Suprapubic skin (tissue), 4 donors: ENCODE measurements at regions not wholly inside any gene's neighbourhood (a gene's known extent, or its start where the extent isn't known, plus 50 kb on each side); places are given as distances from the start of the nearest gene placed in this dataset.

Source experiments
- EP300 ChIP-seq: sonication (generic); formaldehyde crosslinking; IDR thresholded peaks from one replicate; pipeline ENCODE4 v1.6.1; 2017; ENCODE audit warnings: antibody characterized with exemption
- POLR2A ChIP-seq, 2 donors: fragments of 450-650 bp; IDR thresholded peaks; one replicate each; pipeline ENCODE4 v1.6.1; 2017; ENCODE audit warnings: antibody characterized with exemption in 2 of 2, mild to moderate bottlenecking in 2 of 2, moderate library complexity in 2 of 2
- POLR2AphosphoS5 ChIP-seq, 3 donors: sonication (generic); formaldehyde crosslinking; IDR thresholded peaks; one replicate each; pipeline ENCODE4 v1.6.1; 2017; ENCODE audit warnings: antibody characterized with exemption in 3 of 3
- TF ChIP-seq, protein P1 (sequence below), 2 donors: fragments of 200-600 bp in 1 of 2; fragments of 450-650 bp in 1 of 2; sonication (generic) in 1 of 2; IDR thresholded peaks; one replicate each; pipeline ENCODE4 v1.5.1; 2016 to 2019; ENCODE audit warnings: antibody characterized with exemption in 2 of 2, mild to moderate bottlenecking in 1 of 2, moderate library complexity in 1 of 2

DNA sequence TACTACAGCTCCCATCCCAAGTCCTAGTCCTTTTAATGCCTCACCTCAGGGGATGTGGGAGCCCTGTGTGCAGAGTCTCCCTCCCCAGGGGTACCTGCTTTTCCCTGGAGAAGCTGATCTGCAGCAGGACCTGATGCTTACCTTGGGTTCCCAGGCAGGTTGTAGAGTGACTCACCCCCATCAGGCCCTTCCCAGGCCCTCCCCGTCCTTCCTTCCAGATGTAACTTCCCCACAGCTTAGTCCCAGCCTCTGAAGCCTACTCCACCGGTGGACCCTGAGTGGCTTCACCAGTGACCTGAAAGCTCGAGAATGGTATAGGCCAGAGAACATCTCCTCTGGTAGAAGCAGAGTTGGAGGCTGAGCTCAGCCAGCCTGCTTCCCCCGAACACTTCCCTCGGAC is 254.2 kb upstream of the STT3B start:
- TF ChIP-seq, protein P1, sequence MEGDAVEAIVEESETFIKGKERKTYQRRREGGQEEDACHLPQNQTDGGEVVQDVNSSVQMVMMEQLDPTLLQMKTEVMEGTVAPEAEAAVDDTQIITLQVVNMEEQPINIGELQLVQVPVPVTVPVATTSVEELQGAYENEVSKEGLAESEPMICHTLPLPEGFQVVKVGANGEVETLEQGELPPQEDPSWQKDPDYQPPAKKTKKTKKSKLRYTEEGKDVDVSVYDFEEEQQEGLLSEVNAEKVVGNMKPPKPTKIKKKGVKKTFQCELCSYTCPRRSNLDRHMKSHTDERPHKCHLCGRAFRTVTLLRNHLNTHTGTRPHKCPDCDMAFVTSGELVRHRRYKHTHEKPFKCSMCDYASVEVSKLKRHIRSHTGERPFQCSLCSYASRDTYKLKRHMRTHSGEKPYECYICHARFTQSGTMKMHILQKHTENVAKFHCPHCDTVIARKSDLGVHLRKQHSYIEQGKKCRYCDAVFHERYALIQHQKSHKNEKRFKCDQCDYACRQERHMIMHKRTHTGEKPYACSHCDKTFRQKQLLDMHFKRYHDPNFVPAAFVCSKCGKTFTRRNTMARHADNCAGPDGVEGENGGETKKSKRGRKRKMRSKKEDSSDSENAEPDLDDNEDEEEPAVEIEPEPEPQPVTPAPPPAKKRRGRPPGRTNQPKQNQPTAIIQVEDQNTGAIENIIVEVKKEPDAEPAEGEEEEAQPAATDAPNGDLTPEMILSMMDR (IDR thresholded peaks at IDR 0.05) = no peak
- TF ChIP-seq POLR2AphosphoS5 (IDR thresholded peaks at IDR 0.05) (no peak), EP300 (no peak), POLR2A (IDR thresholded peaks at IDR 0.05) (no peak)
